H9 (cell line): ENCODE measurements at regions not wholly inside any gene's neighbourhood (a gene's known extent, or its start where the extent isn't known, plus 50 kb on each side); places are given as distances from the start of the nearest gene placed in this dataset.

Experiments
- DNase-seq: peaks from one replicate; pipeline ENCODE4 v3.0.0-alpha.2; 2017
- H2AFZ ChIP-seq: one replicate; pipeline ENCODE4 v1.6.1; 2013; ENCODE audit warnings: mild to moderate bottlenecking, low read length, control low read depth, moderate library complexity
- H2AK5ac ChIP-seq: 2 replicates; pipeline ENCODE4 v1.6.1; 2013; ENCODE audit warnings: low read length, control low read depth, mixed read lengths; ENCODE audit not compliant: insufficient read length
- H2BK120ac ChIP-seq: one replicate; pipeline ENCODE4 v1.6.1; 2013; ENCODE audit warnings: low read depth, mild to moderate bottlenecking, low read length, control low read depth, inconsistent platforms; ENCODE audit not compliant: poor library complexity, severe bottlenecking
- H2BK12ac ChIP-seq: 2 replicates; pipeline ENCODE4 v1.6.1; 2013; ENCODE audit warnings: low read length, control low read depth, mixed read lengths, low read depth; ENCODE audit not compliant: insufficient read length
- H2BK15ac ChIP-seq: 2 replicates; pipeline ENCODE4 v1.6.1; 2013; ENCODE audit warnings: low read depth, low read length, control low read depth
- H2BK20ac ChIP-seq: one replicate; pipeline ENCODE4 v1.6.1; 2013; ENCODE audit warnings: low read depth, mild to moderate bottlenecking, low read length, control low read depth, inconsistent platforms; ENCODE audit not compliant: poor library complexity, severe bottlenecking
- H2BK5ac ChIP-seq: 2 replicates; pipeline ENCODE4 v1.6.1; 2013; ENCODE audit warnings: low read length, control low read depth, mixed read lengths; ENCODE audit not compliant: insufficient read length
- H3K14ac ChIP-seq: 2 replicates; pipeline ENCODE4 v1.6.1; 2013; ENCODE audit warnings: low read length, control low read depth; ENCODE audit not compliant: insufficient read depth
- H3K18ac ChIP-seq: 2 replicates; pipeline ENCODE4 v1.6.1; 2013; ENCODE audit warnings: low read depth, mild to moderate bottlenecking, mixed read lengths, low read length, control low read depth; ENCODE audit not compliant: insufficient read length
- H3K23ac ChIP-seq: 2 replicates; pipeline ENCODE4 v1.6.1; 2013; ENCODE audit warnings: low read length, control low read depth, mixed read lengths, low read depth; ENCODE audit not compliant: insufficient read length
- H3K23me2 ChIP-seq: 2 replicates; pipeline ENCODE4 v1.6.1; 2013; ENCODE audit warnings: low read depth, mild to moderate bottlenecking, mixed read lengths, low read length, control low read depth; ENCODE audit not compliant: insufficient read length, poor library complexity, severe bottlenecking
- H3K27ac ChIP-seq: 2 replicates; pipeline ENCODE4 v1.5.1; 2013; ENCODE audit warnings: low read length, control low read depth, mixed read lengths, low read depth; ENCODE audit not compliant: insufficient read length
- H3K27me3 ChIP-seq: 2 replicates; pipeline ENCODE4 v1.6.1; 2013; ENCODE audit warnings: low read length, control low read depth, inconsistent platforms; ENCODE audit not compliant: insufficient read depth
- H3K4ac ChIP-seq: 2 replicates; pipeline ENCODE4 v1.6.1; 2013; ENCODE audit warnings: low read depth, mild to moderate bottlenecking, control low read depth, inconsistent platforms, low read length, moderate library complexity
- H3K4me1 ChIP-seq: 2 replicates; pipeline ENCODE4 v1.6.1; 2013; ENCODE audit warnings: low read length, control low read depth, inconsistent platforms; ENCODE audit not compliant: insufficient read depth
- H3K4me2 ChIP-seq: 2 replicates; pipeline ENCODE4 v1.6.1; 2013; ENCODE audit warnings: low read length, control low read depth, mixed read lengths; ENCODE audit not compliant: insufficient read length, insufficient read depth
- H3K56ac ChIP-seq: 2 replicates; pipeline ENCODE4 v1.6.1; 2013; ENCODE audit warnings: low read depth, mild to moderate bottlenecking, mixed read lengths, low read length, control low read depth; ENCODE audit not compliant: insufficient read length
- H3K79me1 ChIP-seq: 2 replicates; pipeline ENCODE4 v1.6.1; 2013; ENCODE audit warnings: low read depth, mild to moderate bottlenecking, moderate library complexity, low read length, control low read depth, inconsistent platforms; ENCODE audit not compliant: insufficient read depth, poor library complexity, severe bottlenecking
- H3K79me2 ChIP-seq: 2 replicates; pipeline ENCODE4 v1.6.1; 2013; ENCODE audit warnings: low read length, control low read depth, inconsistent platforms; ENCODE audit not compliant: insufficient read depth
- H3K9ac ChIP-seq: 2 replicates; pipeline ENCODE4 v1.6.1; 2013; ENCODE audit warnings: low read length, control low read depth, mixed read lengths; ENCODE audit not compliant: insufficient read length; ENCODE audit errors: extremely low read depth
- H3K9me3 ChIP-seq: one replicate; pipeline ENCODE4 v1.6.1; 2013; ENCODE audit warnings: low read depth, low read length, inconsistent platforms; ENCODE audit not compliant: control insufficient read depth
- H3T11ph ChIP-seq: one replicate; pipeline ENCODE4 v1.6.1; 2013; ENCODE audit warnings: mild to moderate bottlenecking, low read length, control low read depth, inconsistent platforms
- H4K20me1 ChIP-seq: one replicate; pipeline ENCODE4 v1.6.1; 2013; ENCODE audit not compliant: control insufficient read depth, insufficient read length, insufficient read depth
- H4K5ac ChIP-seq: 2 replicates; pipeline ENCODE4 v1.6.1; 2013; ENCODE audit warnings: low read depth, mild to moderate bottlenecking, mixed read lengths, low read length, control low read depth; ENCODE audit not compliant: insufficient read length
- H4K8ac ChIP-seq: replicated peaks from 2 replicates; pipeline ENCODE4 v1.6.1; 2013; ENCODE audit warnings: low read length, control low read depth, mixed read lengths, low read depth; ENCODE audit not compliant: insufficient read length
- H4K91ac ChIP-seq: 2 replicates; pipeline ENCODE4 v1.6.1; 2013; ENCODE audit warnings: low read depth, mild to moderate bottlenecking, moderate library complexity, mixed read lengths, low read length, control low read depth; ENCODE audit not compliant: insufficient read length
- H3K27ac Mint-ChIP-seq, 3 experiments: 2 replicates in 2 of 3; 3 replicates in 1 of 3; pipeline ENCODE4 v1.8.0; 2020 to 2021; ENCODE audit warnings: mixed read lengths in 3 of 3, mild to moderate bottlenecking in 1 of 3, moderate library complexity in 1 of 3
- H3K27me3 Mint-ChIP-seq: 2 replicates; pipeline ENCODE4 v1.8.0; 2021; ENCODE audit warnings: low read depth, mild to moderate bottlenecking, moderate library complexity, mixed read lengths
- H3K36me3 Mint-ChIP-seq, 3 experiments: 2 replicates in 2 of 3; 3 replicates in 1 of 3; pipeline ENCODE4 v1.8.0; 2020 to 2021; ENCODE audit warnings: low read depth in 3 of 3, mixed read lengths in 3 of 3; ENCODE audit not compliant: insufficient read depth in 1 of 3
- H3K4me1 Mint-ChIP-seq, 2 experiments: 2 replicates each; pipeline ENCODE4 v1.8.0; 2020; ENCODE audit warnings: mixed read lengths in 2 of 2
- H3K4me3 Mint-ChIP-seq, 2 experiments: 2 replicates in 1 of 2; 3 replicates in 1 of 2; pipeline ENCODE4 v1.8.0; 2020 to 2021; ENCODE audit warnings: mild to moderate bottlenecking in 2 of 2, mixed read lengths in 2 of 2, moderate library complexity in 1 of 2
- H3K9me3 Mint-ChIP-seq, 2 experiments: 2 replicates in 1 of 2; 3 replicates in 1 of 2; pipeline ENCODE4 v1.8.0; 2020; ENCODE audit warnings: mild to moderate bottlenecking in 2 of 2, mixed read lengths in 2 of 2, moderate library complexity in 1 of 2
- CTCF ChIP-seq: fragments of 200-600 bp; sonication (generic); conservative IDR thresholded peaks from 3 replicates; pipeline ENCODE4 v1.8.0; 2021; ENCODE audit warnings: antibody characterized with exemption, mild to moderate bottlenecking
- WGBS: extraction: QIAGEN DNeasy Blood & Tissue Kit; methylation state at CpG from one replicate; pipeline ENCODE4 v1.1.7; 2013; ENCODE audit warnings: missing lambda C conversion rate, low lambda C conversion rate, mixed read lengths; ENCODE audit not compliant: insufficient read length; ENCODE audit errors: extremely low coverage; 5-methylcytosine and 5-hydroxymethylcytosine counted together

GRCh38 chr1:65039066-65039465 lies 72.7 kb upstream of the JAK1 start:
- Mint-ChIP-seq H3K27me3 (no peaks in the 10 kb centered on the region; the same call in 1 of the 2 replicates), H3K4me1 (no peaks in the 10 kb centered on the region), H3K27ac (no peak overlapping the region), H3K9me3 (no peaks in the 10 kb centered on the region), H3K36me3 (peaks cover 0 to 1% (median 0%) of the 10 kb centered on the region in 3 experiments; a peak in 1 of 7 replicates), H3K4me3 (no peak overlapping the region)
- TF ChIP-seq CTCF = no peak
- Histone ChIP-seq H3K79me1 (no peaks in the 10 kb centered on the region), H4K5ac (no peak overlapping the region), H3K79me2 (no peaks in the 10 kb centered on the region), H3K23me2 (no peaks in the 10 kb centered on the region), H3K23ac (no peak overlapping the region), H3K14ac (no peak overlapping the region), H3K9ac (no peak overlapping the region), H3K18ac (no peak overlapping the region), H3K27me3 (no peaks in the 10 kb centered on the region), H4K91ac (no peak overlapping the region), H3T11ph (no peak overlapping the region), H2AFZ (no peak overlapping the region), H3K4me2 (no peak overlapping the region), H3K56ac (no peak overlapping the region), H3K4me1 (no peaks in the 10 kb centered on the region), H2BK20ac (no peak overlapping the region), H4K20me1 (no peaks in the 10 kb centered on the region), H4K8ac (no peak overlapping the region), H2BK12ac (no peak overlapping the region), H2AK5ac (no peak overlapping the region), H2BK120ac (no peak overlapping the region), H3K9me3 (no peaks in the 10 kb centered on the region), H2BK5ac (no peak overlapping the region), H3K27ac (no peak overlapping the region), H2BK15ac (no peak overlapping the region), H3K4ac (no peak overlapping the region)
- WGBS = no CpG with 5 or more reads among the region's 1 CpG
- DNase-seq = no peak
